Lung (tissue), 11 donors: ENCODE measurements at regions not wholly inside any gene's neighbourhood (a gene's known extent, or its start where the extent isn't known, plus 50 kb on each side); places are given as distances from the start of the nearest gene placed in this dataset.

Experiments
- ATAC-seq: fragments of 200-7000 bp; cut with Tn5 transposase; one replicate; pipeline ENCODE4 v1.9.1; 2020; ENCODE audit warnings: moderate number of reproducible peaks; ENCODE audit not compliant: insufficient read depth, low FRiP score
- DNase-seq, 3 donors: peaks; one replicate each; pipeline ENCODE4 v3.0.0-alpha.2; 2013 to 2017
- H3K27ac ChIP-seq, 2 donors: one replicate each; pipeline ENCODE4 v1.5.1; 2013; ENCODE audit warnings: mild to moderate bottlenecking in 2 of 2, moderate library complexity in 2 of 2, control low read depth in 1 of 2, inconsistent platforms in 1 of 2, low read depth in 1 of 2, low read length in 1 of 2
- H3K27me3 ChIP-seq, 3 donors: one replicate each; pipeline ENCODE4 v1.5.1; 2013; ENCODE audit warnings: low read length in 2 of 3; ENCODE audit not compliant: control insufficient read depth in 3 of 3, insufficient read depth in 3 of 3
- H3K36me3 ChIP-seq, 4 donors: one replicate each; pipeline ENCODE4 v1.5.1; 2013; ENCODE audit warnings: low read length in 4 of 4, mild to moderate bottlenecking in 1 of 4, moderate library complexity in 1 of 4; ENCODE audit not compliant: control insufficient read depth in 4 of 4, insufficient read depth in 4 of 4
- H3K4me1 ChIP-seq, 5 donors: one replicate each; pipeline ENCODE4 v1.5.1; 2013; ENCODE audit warnings: low read length in 5 of 5, mild to moderate bottlenecking in 2 of 5, moderate library complexity in 1 of 5; ENCODE audit not compliant: control insufficient read depth in 5 of 5, insufficient read depth in 5 of 5
- H3K4me3 ChIP-seq: one replicate; pipeline ENCODE4 v1.5.1; 2013; ENCODE audit warnings: mild to moderate bottlenecking, control low read depth, moderate library complexity
- H3K9ac ChIP-seq, 2 donors: one replicate each; pipeline ENCODE4 v1.5.1; 2013; ENCODE audit warnings: low read length in 2 of 2, control low read depth in 1 of 2; ENCODE audit not compliant: insufficient read depth in 1 of 2
- H3K9me3 ChIP-seq, 4 donors: one replicate each; pipeline ENCODE4 v1.5.1; 2013; ENCODE audit warnings: low read length in 3 of 4, mild to moderate bottlenecking in 1 of 4, moderate library complexity in 1 of 4; ENCODE audit not compliant: control insufficient read depth in 4 of 4, insufficient read depth in 3 of 4
- CTCF ChIP-seq: IDR thresholded peaks from 2 replicates; pipeline ENCODE4 v1.5.1; 2012; ENCODE audit warnings: mild to moderate bottlenecking; ENCODE audit errors: control extremely low read depth, extremely low read depth
- WGBS, 2 donors: extraction: QIAGEN DNeasy Blood & Tissue Kit; methylation state at CpG; one replicate each; pipeline ENCODE4 v1.1.7; 2013; 5-methylcytosine and 5-hydroxymethylcytosine counted together
- donor health status: control.
- donor health status: control.
- donor health status: Bipolar disorder and iron deficiency.
- donor health status: healthy.
- donor health status: DM: yes; HTN: yes; CAD: no.

DNA sequence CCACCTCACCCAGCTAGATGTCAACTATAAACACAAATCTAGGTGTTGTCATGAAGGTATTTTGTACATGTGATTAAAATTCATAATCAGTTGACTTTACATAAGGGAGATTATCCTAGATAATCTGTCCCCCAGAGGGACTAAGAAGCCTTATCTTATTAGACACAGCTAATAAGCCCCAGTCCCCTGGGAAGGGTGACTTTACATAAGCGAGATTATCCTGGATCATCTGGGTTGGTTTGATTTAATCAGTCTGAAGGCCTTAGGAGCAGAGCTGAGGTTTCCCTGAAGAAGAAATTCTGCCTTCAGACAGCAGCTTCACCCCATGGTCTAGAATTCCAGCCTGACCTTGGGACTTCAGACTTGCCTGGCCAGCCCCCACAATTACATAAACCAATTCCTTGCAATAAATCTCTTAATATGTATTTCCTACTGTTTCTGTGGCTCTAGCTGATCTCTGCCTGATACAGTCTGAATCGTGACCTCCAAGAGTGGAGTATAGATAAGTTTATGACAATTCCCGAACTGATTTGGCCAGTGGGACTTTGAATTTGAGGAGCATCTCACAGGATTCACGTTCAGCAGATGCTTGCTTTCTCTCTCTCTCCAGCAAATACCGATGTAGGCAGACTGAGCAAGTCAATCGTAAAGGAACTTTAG, 66.5 kb downstream of the MRPL46 start:
- no peak overlapping the region for H3K4me3 ChIP-seq
- 75 to 89% methylated on average over 6 of the region's 6 CpGs for WGBS, 2 donors
- H3K36me3 ChIP-seq, result no peaks in the 10 kb centered on the region
- H3K27ac ChIP-seq, result peak overlapping the region in 1 of 2 donors; percentile 85
- no peak for TF ChIP-seq CTCF
- H3K27me3 ChIP-seq, result peaks cover 0 to 8% (median 0%) of the 10 kb centered on the region in 3 donors
- no peak overlapping the region for H3K9ac ChIP-seq
- peaks cover 0 to 5% (median 0%) of the 10 kb centered on the region in 4 donors for H3K9me3 ChIP-seq
- ATAC-seq (no peak), DNase-seq (no peak)
- peaks cover 0 to 14% (median 0%) of the 10 kb centered on the region in 5 donors for H3K4me1 ChIP-seq

- Histone ChIP-seq H3K9me3 (peaks cover 0 to 2% (median 0%) of the 10 kb centered on the region in 4 donors), H3K4me3 (no peak overlapping the region), H3K4me1 (peaks cover 0 to 15% (median 0%) of the 10 kb centered on the region in 5 donors), H3K27me3 (peaks cover 0 to 8% (median 0%) of the 10 kb centered on the region in 3 donors), H3K27ac (no peak overlapping the region), H3K36me3 (no peaks in the 10 kb centered on the region), H3K9ac (no peak overlapping the region)
- ATAC-seq, result no peak
- no peak for TF ChIP-seq CTCF
- WGBS, 2 donors, result 55 to 65% methylated on average over 5 of the region's 5 CpGs
- no peak for DNase-seq
Measured at GRCh38 chr15:88400084-88400483, 67.1 kb downstream of the MRPL46 start.

DNA sequence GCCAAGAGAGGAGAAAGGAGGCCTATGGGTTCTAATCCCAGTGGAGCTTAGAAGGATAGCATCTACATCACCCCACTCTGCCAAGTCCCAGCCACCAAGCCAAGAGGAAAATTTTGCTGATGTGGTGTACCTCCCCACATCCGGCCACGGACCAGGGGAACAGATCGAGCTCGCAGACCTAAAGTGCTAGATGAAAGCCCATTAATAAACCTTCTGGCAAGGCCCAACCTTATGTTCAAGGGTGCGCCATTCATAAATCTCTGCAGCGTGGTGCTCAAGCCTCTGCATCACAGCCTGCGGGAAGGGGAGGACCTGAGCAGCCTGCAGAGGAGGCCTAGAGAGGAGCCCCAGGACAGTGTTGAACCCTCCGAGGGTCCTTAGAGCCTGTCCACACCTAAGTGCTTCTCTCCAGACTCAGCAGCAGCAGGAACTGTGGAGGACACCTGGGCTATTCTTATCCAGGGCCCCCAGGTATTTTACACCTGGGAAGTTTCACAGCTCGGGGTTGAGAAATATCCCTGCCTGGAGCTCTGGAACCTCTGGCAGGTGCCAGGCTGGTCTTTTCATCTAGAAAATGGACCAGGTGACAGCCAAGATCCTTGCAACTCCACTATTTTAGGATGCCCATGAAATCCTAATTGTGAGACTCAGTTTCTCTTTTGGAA, 68.0 kb downstream of the MRPL46 start:
- 85 to 90% methylated on average over 9 of the region's 9 CpGs for WGBS, 2 donors
- no peak overlapping the region for H3K27ac ChIP-seq
- DNase-seq, result no peak
- no peaks in the 10 kb centered on the region for H3K36me3 ChIP-seq
- H3K27me3 ChIP-seq, result peaks cover 0 to 8% (median 0%) of the 10 kb centered on the region in 3 donors
- no peak overlapping the region for H3K4me3 ChIP-seq
- peaks cover 0 to 24% (median 0%) of the 10 kb centered on the region in 5 donors for H3K4me1 ChIP-seq
- ATAC-seq, result no peak
- H3K9me3 ChIP-seq, result no peaks in the 10 kb centered on the region
- no peak overlapping the region for H3K9ac ChIP-seq
- no peak for TF ChIP-seq CTCF
